HG03432 (cell line): ENCODE measurements at regions not wholly inside any gene's neighbourhood (a gene's known extent, or its start where the extent isn't known, plus 50 kb on each side); places are given as distances from the start of the nearest gene placed in this dataset.
A peak's percentile ranks its signal among the peaks of the same experiment; 100 is the strongest.
"Not testable (repeated sequence)": the region's sequence is repeated elsewhere in the genome, so short reads cannot be mapped to it uniquely, and the experiment has no call there.

ENCODE experiments used
- ATAC-seq: cut with Tn5 transposase; IDR thresholded peaks from one replicate; pipeline ENCODE4 v1.9.1; 2021; ENCODE audit warnings: mild to moderate bottlenecking, moderate library complexity; ENCODE audit not compliant: unreplicated experiment

GRCh38 chr2:47295981-47296635, 73.0 kb upstream of the EPCAM start:
- ATAC-seq = no peak

GRCh38 chr2:47295131-47295980, 73.8 kb upstream of the EPCAM start:
- ATAC-seq = no peak

- no peak for ATAC-seq
These were observed 75.1 kb upstream of the EPCAM start for GRCh38 chr2:47293976-47294375.

GRCh38 chr2:47288864-47289263, 80.2 kb upstream of the EPCAM start:
- ATAC-seq = no peak

GRCh38 chr2:47283659-47284058, 85.5 kb upstream of the EPCAM start:
- ATAC-seq = no peak

GRCh38 chr2:47282621-47283272, 86.4 kb upstream of the EPCAM start:
- no peak for ATAC-seq

GRCh38 chr2:47279525-47279924, 89.6 kb upstream of the EPCAM start:
- ATAC-seq = not testable (repeated sequence)

- no peak for ATAC-seq
These were observed 91.1 kb upstream of the EPCAM start for GRCh38 chr2:47277987-47278386.

- ATAC-seq = no peak
These were observed 91.9 kb upstream of the EPCAM start for GRCh38 chr2:47277187-47277586.

GRCh38 chr2:47276061-47276460, 93.0 kb upstream of the EPCAM start:
- no peak for ATAC-seq

GRCh38 chr2:47274054-47274782, 94.9 kb upstream of the EPCAM start:
- ATAC-seq = no peak

- no peak for ATAC-seq
These were observed 96.0 kb upstream of the EPCAM start for GRCh38 chr2:47272905-47273758.

GRCh38 chr2:47272031-47272864, 95.9 kb upstream of the CALM2 start:
- ATAC-seq = peak; percentile 86

GRCh38 chr2:47271054-47272000, 95.0 kb upstream of the CALM2 start:
- ATAC-seq = no peak

- no peak for ATAC-seq
These were observed 94.1 kb upstream of the CALM2 start for GRCh38 chr2:47270421-47270820.

- ATAC-seq = no peak
These were observed 93.3 kb upstream of the CALM2 start for GRCh38 chr2:47269316-47270232.

- no peak for ATAC-seq
These were observed 91.4 kb upstream of the CALM2 start for GRCh38 chr2:47267711-47268086.
